Panc1 (cell line): ENCODE measurements at regions not wholly inside any gene's neighbourhood (a gene's known extent, or its start where the extent isn't known, plus 50 kb on each side); places are given as distances from the start of the nearest gene placed in this dataset.

ENCODE experiments used
- ATAC-seq: fragments of 200-7000 bp; cut with Tn5 transposase; 2 replicates; pipeline ENCODE4 v1.9.1; 2020; ENCODE audit warnings: mild to moderate bottlenecking, moderate library complexity
- BruUV-seq: library from RNA; stranded (reverse); fragments of 400-500 nt; replicated peaks from 2 replicates; lab custom pipeline; 2021; lab: Mats Ljungman, UMichigan
- CTCF ChIA-PET: fragments of 300-600 bp; sonication (Branson Sonifier 250); formaldehyde crosslinking; loops from one replicate; lab custom pipeline; 2022; ENCODE audit warnings: antibody characterized with exemption; lab: Charles Lee
- POLR2A ChIA-PET: fragments of 300-600 bp; sonication (Branson Sonifier 250); formaldehyde crosslinking; loops from one replicate; lab custom pipeline; 2022; ENCODE audit warnings: antibody characterized with exemption; lab: Charles Lee
- DNase-seq: peaks from one replicate; pipeline ENCODE4 v3.0.0-alpha.2; 2010; ENCODE audit warnings: low read depth, low spot score
- H3K27ac ChIP-seq: 2 replicates; pipeline ENCODE4 v1.5.1; 2011; ENCODE audit warnings: mild to moderate bottlenecking, low read length, inconsistent platforms
- H3K27me3 ChIP-seq: fragments of 200-500 bp; sonication (Bioruptor generic); 2 replicates; pipeline ENCODE4 v1.6.0; 2014; ENCODE audit warnings: low read length, inconsistent platforms; ENCODE audit not compliant: control insufficient read depth, insufficient read depth
- H3K36me3 ChIP-seq: fragments of 200-500 bp; sonication (Bioruptor generic); 2 replicates; pipeline ENCODE4 v1.5.1; 2014; ENCODE audit warnings: inconsistent platforms, mild to moderate bottlenecking, low read length, moderate library complexity; ENCODE audit not compliant: control insufficient read depth, insufficient read depth
- H3K4me1 ChIP-seq: 2 replicates; pipeline ENCODE4 v1.5.1; 2011; ENCODE audit warnings: inconsistent platforms, mild to moderate bottlenecking, low read length, moderate library complexity; ENCODE audit not compliant: control insufficient read depth, insufficient read depth
- H3K4me3 ChIP-seq, 2 experiments: 2 replicates each; pipeline ENCODE4 v1.5.1; 2011 to 2012; ENCODE audit warnings: low read depth in 2 of 2, low read length in 2 of 2, mild to moderate bottlenecking in 2 of 2, inconsistent platforms in 1 of 2, moderate library complexity in 1 of 2
- H3K9me3 ChIP-seq: fragments of 200-500 bp; sonication (Bioruptor generic); 2 replicates; pipeline ENCODE4 v1.5.1; 2014; ENCODE audit warnings: low read depth, mild to moderate bottlenecking, inconsistent platforms, low read length, moderate library complexity; ENCODE audit not compliant: control insufficient read depth, insufficient read depth
- CTCF ChIP-seq: fragments of 450-650 bp; IDR thresholded peaks from 2 replicates; pipeline ENCODE4 v1.5.1; 2017; ENCODE audit warnings: mild to moderate bottlenecking
- POLR2AphosphoS5 ChIP-seq: IDR thresholded peaks from 2 replicates; pipeline ENCODE4 v1.6.1; 2012; ENCODE audit warnings: mild to moderate bottlenecking, low read depth, low read length, moderate library complexity
- REST ChIP-seq, 2 experiments: IDR thresholded peaks; 2 replicates each; pipeline ENCODE4 v1.6.1; 2011 to 2012; ENCODE audit warnings: low read depth in 2 of 2, control low read depth in 1 of 2, low read length in 1 of 2, mild to moderate bottlenecking in 1 of 2, moderate library complexity in 1 of 2; ENCODE audit not compliant: insufficient read depth in 1 of 2
- SIN3A ChIP-seq: IDR thresholded peaks from 2 replicates; pipeline ENCODE4 v1.6.1; 2012; ENCODE audit warnings: low read depth, mild to moderate bottlenecking, low read length, moderate library complexity, borderline replicate concordance; ENCODE audit not compliant: insufficient read depth
- TCF7L2 ChIP-seq: IDR thresholded peaks from 2 replicates; pipeline ENCODE4 v1.6.1; 2011; ENCODE audit warnings: mild to moderate bottlenecking, low read depth, low read length, inconsistent platforms
- in situ Hi-C: cut with HindIII; loops from 2 replicates; pipeline ENCODE4 v1.10.0; 2016; ENCODE audit warnings: low sequenced_read_pairs, low pct_unique_long_range_greater_than_20kb
- intact Hi-C: fragments of 100-400 bp; cut with micrococcal nuclease; formaldehyde crosslinking; loops from one replicate; pipeline ENCODE4 v1.10.0; 2022; ENCODE audit not compliant: unreplicated experiment

GRCh38 chr1:168789501-168789900 lies 60.5 kb upstream of the DPT start:
- in situ Hi-C loops, result no loop called here
- no TSS peak for BruUV-seq
- ChIA-PET CTCF (no interaction called here), POLR2A (no interaction called here)
- Histone ChIP-seq H3K27me3 (no peaks in the 10 kb centered on the region), H3K4me3 (no peak overlapping the region), H3K9me3 (no peaks in the 10 kb centered on the region), H3K4me1 (no peaks in the 10 kb centered on the region), H3K36me3 (no peaks in the 10 kb centered on the region), H3K27ac (no peak overlapping the region)
- no peak for TF ChIP-seq REST (IDR thresholded peaks at IDR 0.05; ENCODE audit: insufficient read depth in 1 of 2, low read depth in 2 of 2, low read length in 1 of 2)
- TF ChIP-seq SIN3A, result no peak
- TF ChIP-seq CTCF, result no peak; the same call in 1 of the 2 replicates
- no peak for TF ChIP-seq TCF7L2
- no peak for TF ChIP-seq POLR2AphosphoS5
- ATAC-seq, result no peak
- intact Hi-C loops, result no loop called here
- no peak for DNase-seq

- Histone ChIP-seq H3K9me3 (no peaks in the 10 kb centered on the region), H3K36me3 (no peaks in the 10 kb centered on the region), H3K27me3 (no peaks in the 10 kb centered on the region), H3K27ac (no peak overlapping the region), H3K4me1 (no peaks in the 10 kb centered on the region), H3K4me3 (no peak overlapping the region)
- ChIA-PET POLR2A (no interaction called here), CTCF (no interaction called here)
- intact Hi-C loops, result no loop called here
- in situ Hi-C loops, result no loop called here
- ATAC-seq (no peak), DNase-seq (no peak)
- no TSS peak for BruUV-seq
- TF ChIP-seq CTCF, result no peak
- no peak for TF ChIP-seq SIN3A
- TF ChIP-seq TCF7L2, result no peak
- no peak for TF ChIP-seq POLR2AphosphoS5
- TF ChIP-seq REST (IDR thresholded peaks at IDR 0.05; ENCODE audit: insufficient read depth in 1 of 2, low read depth in 2 of 2, low read length in 1 of 2), result no peak
Measured at GRCh38 chr1:168792142-168792541, 63.1 kb upstream of the DPT start.
